ENCODE measurements at regions not wholly inside any gene's neighbourhood (a gene's known extent, or its start where the extent isn't known, plus 50 kb on each side); places are given as distances from the start of the nearest gene placed in this dataset.
"Not testable (repeated sequence)": the region's sequence is repeated elsewhere in the genome, so short reads cannot be mapped to it uniquely, and the experiment has no call there.

- H3K27ac ChIP-seq (ENCODE audit: low read depth, low read length), result no peak overlapping the region
- peaks cover 2% of the 10 kb centered on the region for H3K9me3 ChIP-seq (ENCODE audit: control insufficient read depth, insufficient read depth, low read length)
- no peak overlapping the region for H3K4me3 ChIP-seq (ENCODE audit: low read depth, low read length)
- H3K27me3 ChIP-seq (ENCODE audit: control insufficient read depth, insufficient read depth, low read length), result no peaks in the 10 kb centered on the region
- H3K36me3 ChIP-seq (ENCODE audit: control insufficient read depth, insufficient read depth, low read length), result no peaks in the 10 kb centered on the region
- no peak for DNase-seq (ENCODE audit: low read depth in 4 of 6, low spot score in 6 of 6)
- no peaks in the 10 kb centered on the region for H3K4me1 ChIP-seq (ENCODE audit: control insufficient read depth, insufficient read depth, low read length)
- WGBS (ENCODE audit: insufficient coverage), result 100% methylated on average over 1 of the region's 2 CpGs
Measured at GRCh38 chr5:163260471-163260870, 176.9 kb upstream of the CCNG1 start.

GRCh38 chr5:163260961-163261360 is 176.4 kb upstream of the CCNG1 start:
- Histone ChIP-seq H3K9me3 (ENCODE audit: control insufficient read depth, insufficient read depth, low read length) (peaks cover 2% of the 10 kb centered on the region), H3K4me1 (ENCODE audit: control insufficient read depth, insufficient read depth, low read length) (no peaks in the 10 kb centered on the region), H3K27me3 (ENCODE audit: control insufficient read depth, insufficient read depth, low read length) (no peaks in the 10 kb centered on the region), H3K4me3 (ENCODE audit: low read depth, low read length) (no peak overlapping the region), H3K27ac (ENCODE audit: low read depth, low read length) (no peak overlapping the region), H3K36me3 (ENCODE audit: control insufficient read depth, insufficient read depth, low read length) (no peaks in the 10 kb centered on the region)
- DNase-seq (ENCODE audit: low read depth in 4 of 6, low spot score in 6 of 6), result no peak
- WGBS (ENCODE audit: insufficient coverage), result no CpG with 5 or more reads among the region's 1 CpG

GRCh38 chr5:163261647-163262269 is 175.6 kb upstream of the CCNG1 start:
- no peaks in the 10 kb centered on the region for H3K27me3 ChIP-seq (ENCODE audit: control insufficient read depth, insufficient read depth, low read length)
- H3K4me3 ChIP-seq (ENCODE audit: low read depth, low read length), result no peak overlapping the region
- DNase-seq (ENCODE audit: low read depth in 4 of 6, low spot score in 6 of 6), result no peak
- no peaks in the 10 kb centered on the region for H3K36me3 ChIP-seq (ENCODE audit: control insufficient read depth, insufficient read depth, low read length)
- H3K9me3 ChIP-seq (ENCODE audit: control insufficient read depth, insufficient read depth, low read length), result peaks cover 2% of the 10 kb centered on the region
- no peaks in the 10 kb centered on the region for H3K4me1 ChIP-seq (ENCODE audit: control insufficient read depth, insufficient read depth, low read length)
- 100% methylated on average over 2 of the region's 5 CpGs for WGBS (ENCODE audit: insufficient coverage)
- no peak overlapping the region for H3K27ac ChIP-seq (ENCODE audit: low read depth, low read length)

GRCh38 chr5:163266249-163266648 is 171.1 kb upstream of the CCNG1 start:
- 95% methylated on average over 2 of the region's 5 CpGs for WGBS (ENCODE audit: insufficient coverage)
- not testable (repeated sequence) for H3K27me3 ChIP-seq (ENCODE audit: control insufficient read depth, insufficient read depth, low read length); H3K9me3 ChIP-seq (ENCODE audit: control insufficient read depth, insufficient read depth, low read length); H3K36me3 ChIP-seq (ENCODE audit: control insufficient read depth, insufficient read depth, low read length); H3K4me3 ChIP-seq (ENCODE audit: low read depth, low read length); H3K27ac ChIP-seq (ENCODE audit: low read depth, low read length); H3K4me1 ChIP-seq (ENCODE audit: control insufficient read depth, insufficient read depth, low read length); DNase-seq (ENCODE audit: low read depth in 4 of 6, low spot score in 6 of 6)

GRCh38 chr5:163269624-163270023 is 167.8 kb upstream of the CCNG1 start:
- Histone ChIP-seq H3K27me3 (ENCODE audit: control insufficient read depth, insufficient read depth, low read length) (no peaks in the 10 kb centered on the region), H3K9me3 (ENCODE audit: control insufficient read depth, insufficient read depth, low read length) (no peaks in the 10 kb centered on the region), H3K4me1 (ENCODE audit: control insufficient read depth, insufficient read depth, low read length) (no peaks in the 10 kb centered on the region), H3K36me3 (ENCODE audit: control insufficient read depth, insufficient read depth, low read length) (no peaks in the 10 kb centered on the region), H3K27ac (ENCODE audit: low read depth, low read length) (no peak overlapping the region), H3K4me3 (ENCODE audit: low read depth, low read length) (no peak overlapping the region)
- peak in 5 of 6 donors; percentile 8 to 84 (median 22) for DNase-seq (ENCODE audit: low read depth in 4 of 6, low spot score in 6 of 6)

GRCh38 chr5:163276466-163276865 is 160.9 kb upstream of the CCNG1 start:
- 88% methylated on average over 2 of the region's 5 CpGs for WGBS (ENCODE audit: insufficient coverage)
- DNase-seq (ENCODE audit: low read depth in 4 of 6, low spot score in 6 of 6), result no peak
- H3K4me3 ChIP-seq (ENCODE audit: low read depth, low read length), result no peak overlapping the region
- H3K27ac ChIP-seq (ENCODE audit: low read depth, low read length), result no peak overlapping the region
- no peaks in the 10 kb centered on the region for H3K36me3 ChIP-seq (ENCODE audit: control insufficient read depth, insufficient read depth, low read length)
- no peaks in the 10 kb centered on the region for H3K4me1 ChIP-seq (ENCODE audit: control insufficient read depth, insufficient read depth, low read length)
- H3K9me3 ChIP-seq (ENCODE audit: control insufficient read depth, insufficient read depth, low read length), result no peaks in the 10 kb centered on the region
- H3K27me3 ChIP-seq (ENCODE audit: control insufficient read depth, insufficient read depth, low read length), result no peaks in the 10 kb centered on the region

- WGBS (ENCODE audit: insufficient coverage), result no CpG with 5 or more reads among the region's 3 CpGs
- not testable (repeated sequence) for H3K36me3 ChIP-seq (ENCODE audit: control insufficient read depth, insufficient read depth, low read length); H3K27me3 ChIP-seq (ENCODE audit: control insufficient read depth, insufficient read depth, low read length); DNase-seq (ENCODE audit: low read depth in 4 of 6, low spot score in 6 of 6); H3K4me3 ChIP-seq (ENCODE audit: low read depth, low read length); H3K4me1 ChIP-seq (ENCODE audit: control insufficient read depth, insufficient read depth, low read length); H3K9me3 ChIP-seq (ENCODE audit: control insufficient read depth, insufficient read depth, low read length); H3K27ac ChIP-seq (ENCODE audit: low read depth, low read length)
Measured at GRCh38 chr5:163280897-163281296, 156.5 kb upstream of the CCNG1 start.

- Histone ChIP-seq H3K4me1 (ENCODE audit: control insufficient read depth, insufficient read depth, low read length) (no peaks in the 10 kb centered on the region), H3K27ac (ENCODE audit: low read depth, low read length) (no peak overlapping the region), H3K9me3 (ENCODE audit: control insufficient read depth, insufficient read depth, low read length) (no peaks in the 10 kb centered on the region), H3K27me3 (ENCODE audit: control insufficient read depth, insufficient read depth, low read length) (no peaks in the 10 kb centered on the region), H3K4me3 (ENCODE audit: low read depth, low read length) (no peak overlapping the region), H3K36me3 (ENCODE audit: control insufficient read depth, insufficient read depth, low read length) (no peaks in the 10 kb centered on the region)
- no CpG with 5 or more reads among the region's 1 CpG for WGBS (ENCODE audit: insufficient coverage)
- DNase-seq (ENCODE audit: low read depth in 4 of 6, low spot score in 6 of 6), result no peak
Measured at GRCh38 chr5:163281512-163281911, 155.9 kb upstream of the CCNG1 start.

GRCh38 chr5:163293836-163294235 is 143.6 kb upstream of the CCNG1 start:
- no peaks in the 10 kb centered on the region for H3K36me3 ChIP-seq (ENCODE audit: control insufficient read depth, insufficient read depth, low read length)
- H3K27ac ChIP-seq (ENCODE audit: low read depth, low read length), result no peak overlapping the region
- H3K27me3 ChIP-seq (ENCODE audit: control insufficient read depth, insufficient read depth, low read length), result no peaks in the 10 kb centered on the region
- H3K4me3 ChIP-seq (ENCODE audit: low read depth, low read length), result no peak overlapping the region
- no CpG with 5 or more reads among the region's 1 CpG for WGBS (ENCODE audit: insufficient coverage)
- DNase-seq (ENCODE audit: low read depth in 4 of 6, low spot score in 6 of 6), result no peak
- no peaks in the 10 kb centered on the region for H3K4me1 ChIP-seq (ENCODE audit: control insufficient read depth, insufficient read depth, low read length)
- no peaks in the 10 kb centered on the region for H3K9me3 ChIP-seq (ENCODE audit: control insufficient read depth, insufficient read depth, low read length)

GRCh38 chr5:163303718-163304117 is 133.7 kb upstream of the CCNG1 start:
- DNase-seq (ENCODE audit: low read depth in 4 of 6, low spot score in 6 of 6), result no peak
- no peak overlapping the region for H3K27ac ChIP-seq (ENCODE audit: low read depth, low read length)
- no peaks in the 10 kb centered on the region for H3K4me1 ChIP-seq (ENCODE audit: control insufficient read depth, insufficient read depth, low read length)
- no peaks in the 10 kb centered on the region for H3K36me3 ChIP-seq (ENCODE audit: control insufficient read depth, insufficient read depth, low read length)
- H3K27me3 ChIP-seq (ENCODE audit: control insufficient read depth, insufficient read depth, low read length), result no peaks in the 10 kb centered on the region
- no peak overlapping the region for H3K4me3 ChIP-seq (ENCODE audit: low read depth, low read length)
- no peaks in the 10 kb centered on the region for H3K9me3 ChIP-seq (ENCODE audit: control insufficient read depth, insufficient read depth, low read length)
- 71% methylated on average over 5 of the region's 9 CpGs for WGBS (ENCODE audit: insufficient coverage)
